Kidney (tissue), 13 donors: ENCODE measurements at regions not wholly inside any gene's neighbourhood (a gene's known extent, or its start where the extent isn't known, plus 50 kb on each side); places are given as distances from the start of the nearest gene placed in this dataset.

Experiments
- DNase-seq, 5 donors: peaks; one replicate each; pipeline ENCODE4 v3.0.0-alpha.2; 2013 to 2020
- FAIRE-seq: peaks from 2 replicates; lab custom pipeline; 2012; peaks lifted over from hg19 to GRCh38; lab: Jason Lieb, UNC
- H3K27ac ChIP-seq, 2 donors: one replicate each; pipeline ENCODE4 v1.7.0; 2013; ENCODE audit warnings: low read depth in 2 of 2, low read length in 2 of 2, inconsistent platforms in 1 of 2
- H3K27me3 ChIP-seq: one replicate; pipeline ENCODE4 v1.7.1; 2013; ENCODE audit warnings: low read length, inconsistent platforms; ENCODE audit not compliant: control insufficient read depth, insufficient read depth
- H3K36me3 ChIP-seq, 3 donors: one replicate each; pipeline versions ENCODE4 v1.7.0 to v1.7.1; 2013; ENCODE audit warnings: low read length in 3 of 3, control low read depth in 1 of 3, inconsistent platforms in 1 of 3; ENCODE audit not compliant: insufficient read depth in 3 of 3, control insufficient read depth in 2 of 3
- H3K4me1 ChIP-seq, 3 donors: one replicate each; pipeline versions ENCODE4 v1.7.0 to v1.7.1; 2013; ENCODE audit warnings: low read length in 3 of 3, inconsistent platforms in 1 of 3, low read depth in 1 of 3; ENCODE audit not compliant: control insufficient read depth in 2 of 3, insufficient read depth in 2 of 3
- H3K4me3 ChIP-seq, 3 donors: one replicate each; pipeline versions ENCODE4 v1.7.0 to v1.8.1; 2013; ENCODE audit warnings: low read length in 3 of 3, control low read depth in 1 of 3, inconsistent platforms in 1 of 3
- H3K9ac ChIP-seq, 3 donors: one replicate each; pipeline versions ENCODE4 v1.7.0 to v1.7.1; 2013; ENCODE audit warnings: low read length in 3 of 3, control low read depth in 1 of 3, inconsistent platforms in 1 of 3
- H3K9me3 ChIP-seq, 3 donors: one replicate each; pipeline versions ENCODE4 v1.7.0 to v1.7.1; 2013; ENCODE audit warnings: low read length in 3 of 3, control low read depth in 1 of 3, inconsistent platforms in 1 of 3; ENCODE audit not compliant: control insufficient read depth in 2 of 3, insufficient read depth in 1 of 3
- intact Hi-C: fragments of 100-400 bp; cut with DNase I; formaldehyde crosslinking; loops from one replicate; pipeline ENCODE4 v1.11.1; 2022
- TF ChIP-seq, protein P1 (sequence below): IDR thresholded peaks from 3 replicates; pipeline ENCODE4 v1.5.1; 2012; ENCODE audit warnings: mild to moderate bottlenecking, moderate library complexity, borderline replicate concordance; ENCODE audit not compliant: insufficient read depth; ENCODE audit errors: extremely low read depth
- donor health status: control.
- donor health status: control.
- donor health status: control.
- donor health status: control.
- donor health status: control.
- donor health status: DM: yes; HTN: yes; CAD: no.
- donor health status: Normal renal cell carcinoma (clear cell type).

GRCh38 chr17:6233856-6234255 is 163.7 kb downstream of the WSCD1 start:
- Histone ChIP-seq H3K27ac (no peak overlapping the region), H3K9ac (no peak overlapping the region), H3K9me3 (no peaks in the 10 kb centered on the region), H3K4me3 (no peak overlapping the region), H3K36me3 (no peaks in the 10 kb centered on the region), H3K4me1 (no peaks in the 10 kb centered on the region), H3K27me3 (no peaks in the 10 kb centered on the region)
- FAIRE-seq (no peak), DNase-seq (no peak)
- intact Hi-C loops = no loop called here
- TF ChIP-seq, protein P1, sequence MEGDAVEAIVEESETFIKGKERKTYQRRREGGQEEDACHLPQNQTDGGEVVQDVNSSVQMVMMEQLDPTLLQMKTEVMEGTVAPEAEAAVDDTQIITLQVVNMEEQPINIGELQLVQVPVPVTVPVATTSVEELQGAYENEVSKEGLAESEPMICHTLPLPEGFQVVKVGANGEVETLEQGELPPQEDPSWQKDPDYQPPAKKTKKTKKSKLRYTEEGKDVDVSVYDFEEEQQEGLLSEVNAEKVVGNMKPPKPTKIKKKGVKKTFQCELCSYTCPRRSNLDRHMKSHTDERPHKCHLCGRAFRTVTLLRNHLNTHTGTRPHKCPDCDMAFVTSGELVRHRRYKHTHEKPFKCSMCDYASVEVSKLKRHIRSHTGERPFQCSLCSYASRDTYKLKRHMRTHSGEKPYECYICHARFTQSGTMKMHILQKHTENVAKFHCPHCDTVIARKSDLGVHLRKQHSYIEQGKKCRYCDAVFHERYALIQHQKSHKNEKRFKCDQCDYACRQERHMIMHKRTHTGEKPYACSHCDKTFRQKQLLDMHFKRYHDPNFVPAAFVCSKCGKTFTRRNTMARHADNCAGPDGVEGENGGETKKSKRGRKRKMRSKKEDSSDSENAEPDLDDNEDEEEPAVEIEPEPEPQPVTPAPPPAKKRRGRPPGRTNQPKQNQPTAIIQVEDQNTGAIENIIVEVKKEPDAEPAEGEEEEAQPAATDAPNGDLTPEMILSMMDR = no peak

GRCh38 chr17:6233339-6233738 is 163.2 kb downstream of the WSCD1 start:
- TF ChIP-seq, protein P1 = no peak
- Histone ChIP-seq H3K9me3 (no peaks in the 10 kb centered on the region), H3K9ac (no peak overlapping the region), H3K27me3 (no peaks in the 10 kb centered on the region), H3K4me1 (no peaks in the 10 kb centered on the region), H3K4me3 (no peak overlapping the region), H3K27ac (no peak overlapping the region), H3K36me3 (no peaks in the 10 kb centered on the region)
- FAIRE-seq (no peak), DNase-seq (no peak)
- intact Hi-C loops = no loop called here

DNA sequence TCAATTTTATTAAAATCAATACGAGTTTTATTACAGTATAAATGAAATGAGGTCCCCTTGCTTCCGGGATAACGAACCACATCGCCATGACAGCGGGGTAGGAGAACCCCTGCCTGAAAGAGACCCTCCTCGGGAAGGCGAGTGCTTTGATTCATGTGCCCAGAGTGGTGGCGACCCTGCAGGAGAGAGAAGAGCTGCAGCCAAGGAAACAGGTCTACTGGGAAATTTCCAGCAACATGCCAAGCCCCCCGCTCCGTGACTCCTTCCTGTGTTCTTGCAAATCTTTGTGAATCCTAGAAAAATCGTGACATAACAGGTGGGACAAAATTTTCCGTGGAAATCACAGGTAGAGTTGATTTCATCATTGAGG is 162.5 kb downstream of the WSCD1 start:
- intact Hi-C loops = no loop called here
- no peak for FAIRE-seq
- TF ChIP-seq, protein P1 = no peak

More for the DNA sequence above, 162.5 kb downstream of the WSCD1 start:
- Histone ChIP-seq H3K9ac (no peak overlapping the region), H3K9me3 (no peaks in the 10 kb centered on the region), H3K4me1 (no peaks in the 10 kb centered on the region), H3K27ac (no peak overlapping the region), H3K27me3 (no peaks in the 10 kb centered on the region), H3K4me3 (no peak overlapping the region), H3K36me3 (no peaks in the 10 kb centered on the region)
- no peak for DNase-seq
